ENCODE measurements at regions not wholly inside any gene's neighbourhood (a gene's known extent, or its start where the extent isn't known, plus 50 kb on each side); places are given as distances from the start of the nearest gene placed in this dataset.

- no peak for TF ChIP-seq NFIC (IDR thresholded peaks at IDR 0.05)
- TF ChIP-seq EP300 (IDR thresholded peaks at IDR 0.05; ENCODE audit: borderline replicate concordance): no peak
- no peak for TF ChIP-seq TEAD4 (IDR thresholded peaks at IDR 0.05)
- TF ChIP-seq, protein P1, sequence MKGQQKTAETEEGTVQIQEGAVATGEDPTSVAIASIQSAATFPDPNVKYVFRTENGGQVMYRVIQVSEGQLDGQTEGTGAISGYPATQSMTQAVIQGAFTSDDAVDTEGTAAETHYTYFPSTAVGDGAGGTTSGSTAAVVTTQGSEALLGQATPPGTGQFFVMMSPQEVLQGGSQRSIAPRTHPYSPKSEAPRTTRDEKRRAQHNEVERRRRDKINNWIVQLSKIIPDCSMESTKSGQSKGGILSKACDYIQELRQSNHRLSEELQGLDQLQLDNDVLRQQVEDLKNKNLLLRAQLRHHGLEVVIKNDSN (IDR thresholded peaks at IDR 0.05): no peak
Measured at GRCh38 chr2:193566886-193567285, 1372.2 kb upstream of the TMEFF2 start.

DNA sequence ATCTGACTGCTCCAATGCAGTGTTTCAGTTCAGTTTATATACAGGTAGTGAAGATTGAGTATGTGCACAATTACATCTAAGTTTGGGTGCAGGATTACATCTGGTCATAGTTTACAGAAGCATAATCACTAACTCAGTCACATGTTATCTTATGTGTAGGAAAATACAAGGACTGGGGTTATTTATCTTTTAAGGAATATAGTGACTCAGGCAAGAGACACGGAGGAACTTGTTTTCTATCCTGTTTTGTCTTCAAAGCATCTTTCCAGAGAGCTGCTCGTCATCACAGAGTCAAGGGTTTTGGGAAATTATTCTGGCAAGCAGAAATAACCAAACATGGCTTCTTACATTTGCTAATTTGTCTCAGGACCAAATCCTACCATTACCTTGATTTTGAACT is 1371.5 kb upstream of the TMEFF2 start:
- TF ChIP-seq EP300 (IDR thresholded peaks at IDR 0.05; ENCODE audit: borderline replicate concordance): no peak
- no peak for TF ChIP-seq CEBPB (IDR thresholded peaks at IDR 0.05)
- TF ChIP-seq TCF12 (IDR thresholded peaks at IDR 0.05; ENCODE audit: low read depth): no peak
- no peak for TF ChIP-seq TAF1 (IDR thresholded peaks at IDR 0.05; ENCODE audit: low read depth)
- no peak for TF ChIP-seq MAX (IDR thresholded peaks at IDR 0.05)
- TF ChIP-seq ZBTB7A (IDR thresholded peaks at IDR 0.05; ENCODE audit: low read depth): no peak
- TF ChIP-seq EGR1 (IDR thresholded peaks at IDR 0.05): no peak
- no peak for TF ChIP-seq REST (IDR thresholded peaks at IDR 0.05; ENCODE audit: low read depth)
- TF ChIP-seq FOXM1 (IDR thresholded peaks at IDR 0.05; ENCODE audit: borderline replicate concordance, low read depth): no peak
- TF ChIP-seq, protein P1 (IDR thresholded peaks at IDR 0.05): no peak
- no peak for TF ChIP-seq NFIC (IDR thresholded peaks at IDR 0.05)
- no peak for TF ChIP-seq TEAD4 (IDR thresholded peaks at IDR 0.05)
- no peak for TF ChIP-seq CREB1 (IDR thresholded peaks at IDR 0.05; ENCODE audit: low read depth)
- TF ChIP-seq RAD21 (IDR thresholded peaks at IDR 0.05; ENCODE audit: low read depth): no peak
- no peak for TF ChIP-seq YY1 (IDR thresholded peaks at IDR 0.05; ENCODE audit: low read depth)

DNA sequence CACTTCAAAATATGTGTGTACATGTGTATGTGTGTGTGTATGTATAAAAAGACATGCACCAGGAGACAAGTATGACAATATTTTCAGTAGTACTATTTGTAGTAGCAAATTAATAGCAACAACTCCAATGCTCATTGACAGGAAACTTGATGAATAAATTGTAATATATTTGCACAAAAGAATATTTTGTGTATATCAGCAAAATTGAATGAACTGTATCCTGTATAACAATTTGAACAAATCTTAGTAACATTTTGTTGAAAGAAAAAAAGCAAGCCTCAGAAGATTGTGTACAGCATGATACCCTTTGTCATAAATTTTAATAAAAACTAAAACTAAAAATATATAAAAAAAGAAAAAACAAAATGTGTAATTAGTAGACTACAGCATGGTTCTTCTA is 1367.3 kb upstream of the TMEFF2 start:
- TF ChIP-seq, protein P1 (IDR thresholded peaks at IDR 0.05): no peak
- TF ChIP-seq NFIC (IDR thresholded peaks at IDR 0.05) (no peak), YY1 (IDR thresholded peaks at IDR 0.05; ENCODE audit: low read depth) (no peak), EGR1 (IDR thresholded peaks at IDR 0.05) (no peak), FOXM1 (IDR thresholded peaks at IDR 0.05; ENCODE audit: borderline replicate concordance, low read depth) (no peak), TEAD4 (IDR thresholded peaks at IDR 0.05) (no peak), CEBPB (IDR thresholded peaks at IDR 0.05) (no peak), RAD21 (IDR thresholded peaks at IDR 0.05; ENCODE audit: low read depth) (no peak)

DNA sequence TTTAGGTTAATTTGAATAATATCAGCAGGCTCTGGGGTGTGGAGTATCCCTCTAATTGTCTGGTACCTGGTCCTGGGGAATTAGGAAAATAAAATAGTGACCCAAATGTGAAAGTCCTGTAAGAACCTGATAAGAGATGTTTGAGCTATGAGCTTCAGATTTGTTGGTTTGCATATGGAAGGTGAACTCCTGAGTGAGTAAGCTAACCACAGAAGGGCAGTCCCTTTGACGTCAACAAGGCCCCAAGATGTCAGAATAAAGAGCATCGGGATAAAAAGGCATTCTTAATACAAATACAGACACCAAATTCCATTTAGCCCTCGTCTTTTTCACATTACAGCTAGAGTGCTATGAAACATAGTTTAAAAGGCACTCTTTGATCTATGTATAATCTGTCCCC is 1366.3 kb upstream of the TMEFF2 start:
- no peak for TF ChIP-seq ZBTB7A (IDR thresholded peaks at IDR 0.05; ENCODE audit: low read depth)
- no peak for TF ChIP-seq REST (IDR thresholded peaks at IDR 0.05; ENCODE audit: low read depth)

DNA sequence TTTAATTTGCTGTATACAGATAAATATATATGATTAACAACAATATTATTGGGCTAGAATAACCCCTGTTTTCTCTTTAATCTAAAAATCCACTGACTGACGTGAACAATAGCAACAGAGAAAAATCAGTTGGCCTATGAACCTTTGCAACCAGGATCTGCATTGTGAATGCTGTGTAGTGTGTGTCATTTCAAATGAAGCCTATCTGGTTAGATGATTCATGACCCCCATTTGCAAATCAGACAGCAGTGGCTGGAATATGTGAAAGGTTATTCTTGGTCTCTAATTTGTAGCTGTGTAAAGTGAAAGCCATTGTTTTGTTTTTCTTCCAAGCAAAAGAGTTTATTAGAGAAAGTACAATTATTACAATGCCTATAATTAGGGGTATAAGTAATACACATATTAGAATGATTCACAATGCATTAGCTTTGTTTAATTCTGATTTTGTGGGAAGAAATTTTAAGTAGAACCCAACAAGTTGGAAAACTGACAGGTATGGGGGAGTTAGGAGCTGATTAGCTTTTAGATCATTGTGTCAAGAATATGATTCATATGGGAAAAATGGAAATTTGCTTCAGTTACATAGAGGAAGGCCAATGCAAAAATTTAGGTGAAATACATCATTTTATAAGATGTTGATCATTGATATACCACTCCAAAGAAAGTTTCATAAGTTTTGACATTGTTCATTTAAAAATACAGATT is 1362.2 kb upstream of the TMEFF2 start:
- TF ChIP-seq, protein P1 (IDR thresholded peaks at IDR 0.05): no peak
- TF ChIP-seq EGR1 (IDR thresholded peaks at IDR 0.05) (no peak), NFIC (IDR thresholded peaks at IDR 0.05) (no peak), CREB1 (IDR thresholded peaks at IDR 0.05; ENCODE audit: low read depth) (no peak), YY1 (IDR thresholded peaks at IDR 0.05; ENCODE audit: low read depth) (no peak), TEAD4 (IDR thresholded peaks at IDR 0.05) (no peak), CEBPB (IDR thresholded peaks at IDR 0.05) (no peak), ZBTB7A (IDR thresholded peaks at IDR 0.05; ENCODE audit: low read depth) (no peak), EP300 (IDR thresholded peaks at IDR 0.05; ENCODE audit: borderline replicate concordance) (no peak), RAD21 (IDR thresholded peaks at IDR 0.05; ENCODE audit: low read depth) (no peak), TAF1 (IDR thresholded peaks at IDR 0.05; ENCODE audit: low read depth) (no peak), FOXM1 (IDR thresholded peaks at IDR 0.05; ENCODE audit: borderline replicate concordance, low read depth) (no peak), TCF12 (IDR thresholded peaks at IDR 0.05; ENCODE audit: low read depth) (no peak), REST (IDR thresholded peaks at IDR 0.05; ENCODE audit: low read depth) (no peak), MAX (IDR thresholded peaks at IDR 0.05) (no peak)
